MM.1S (cell line): ENCODE measurements at regions not wholly inside any gene's neighbourhood (a gene's known extent, or its start where the extent isn't known, plus 50 kb on each side); places are given as distances from the start of the nearest gene placed in this dataset.

ENCODE experiments used
- EZH2 ChIP-seq: fragments of 300-600 bp; sonication (generic); optimal IDR thresholded peaks from 2 replicates; pipeline ENCODE3; 2017; ENCODE audit warnings: low read depth, mild to moderate bottlenecking, antibody characterized with exemption, low read length, mixed read lengths
- EZH2phosphoT487 ChIP-seq: fragments of 300-600 bp; sonication (generic); IDR thresholded peaks from 2 replicates; pipeline ENCODE4 v1.6.1; 2018; ENCODE audit warnings: antibody characterized with exemption, low read length
- TF ChIP-seq, protein P1 (sequence below): fragments of 300-600 bp; sonication (generic); IDR thresholded peaks from 2 replicates; pipeline ENCODE4 v1.5.1; 2016; ENCODE audit warnings: antibody characterized with exemption, low read length, mixed read lengths

DNA sequence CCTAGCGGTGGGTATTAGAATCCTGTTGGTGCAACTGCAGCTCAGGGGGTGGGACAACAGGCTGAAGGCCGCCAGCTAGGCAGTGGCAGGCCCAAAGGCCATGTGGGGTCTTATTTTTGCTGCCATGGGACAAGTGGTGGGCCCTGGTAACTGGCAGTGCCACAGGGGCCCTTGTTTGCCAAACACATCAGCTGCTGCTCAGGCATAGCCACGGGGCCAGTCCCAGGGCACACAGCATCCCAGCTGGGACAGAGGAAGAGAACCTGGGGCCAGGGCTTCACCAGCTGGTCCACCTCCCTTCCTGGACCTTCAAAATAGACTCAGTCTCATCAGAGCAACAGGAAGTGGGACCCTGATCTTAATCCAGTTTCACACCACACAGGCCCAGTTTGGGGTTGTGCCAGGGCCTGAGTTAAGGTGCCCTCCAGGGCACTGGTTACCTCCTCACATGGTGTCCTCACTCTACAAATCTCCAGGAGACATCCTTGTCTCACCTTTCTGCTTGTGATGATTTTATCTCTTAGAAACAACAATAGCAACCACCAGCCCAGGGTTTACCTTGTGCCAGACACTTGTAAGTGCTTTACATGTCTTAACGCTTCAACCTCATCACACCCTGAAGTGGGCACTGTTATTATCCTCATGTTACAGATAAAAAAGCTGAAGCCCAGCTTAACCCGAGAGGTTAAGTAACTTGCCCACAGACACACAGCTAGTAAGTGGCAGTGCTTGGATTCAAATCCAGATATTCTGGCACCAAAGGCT is 98.5 kb downstream of the GYPC start:
- TF ChIP-seq, protein P1, sequence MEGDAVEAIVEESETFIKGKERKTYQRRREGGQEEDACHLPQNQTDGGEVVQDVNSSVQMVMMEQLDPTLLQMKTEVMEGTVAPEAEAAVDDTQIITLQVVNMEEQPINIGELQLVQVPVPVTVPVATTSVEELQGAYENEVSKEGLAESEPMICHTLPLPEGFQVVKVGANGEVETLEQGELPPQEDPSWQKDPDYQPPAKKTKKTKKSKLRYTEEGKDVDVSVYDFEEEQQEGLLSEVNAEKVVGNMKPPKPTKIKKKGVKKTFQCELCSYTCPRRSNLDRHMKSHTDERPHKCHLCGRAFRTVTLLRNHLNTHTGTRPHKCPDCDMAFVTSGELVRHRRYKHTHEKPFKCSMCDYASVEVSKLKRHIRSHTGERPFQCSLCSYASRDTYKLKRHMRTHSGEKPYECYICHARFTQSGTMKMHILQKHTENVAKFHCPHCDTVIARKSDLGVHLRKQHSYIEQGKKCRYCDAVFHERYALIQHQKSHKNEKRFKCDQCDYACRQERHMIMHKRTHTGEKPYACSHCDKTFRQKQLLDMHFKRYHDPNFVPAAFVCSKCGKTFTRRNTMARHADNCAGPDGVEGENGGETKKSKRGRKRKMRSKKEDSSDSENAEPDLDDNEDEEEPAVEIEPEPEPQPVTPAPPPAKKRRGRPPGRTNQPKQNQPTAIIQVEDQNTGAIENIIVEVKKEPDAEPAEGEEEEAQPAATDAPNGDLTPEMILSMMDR: no peak
- no peak for TF ChIP-seq EZH2
- TF ChIP-seq EZH2phosphoT487: no peak
